Astrocyte (in vitro differentiated cells and primary cell): ENCODE measurements at regions not wholly inside any gene's neighbourhood (a gene's known extent, or its start where the extent isn't known, plus 50 kb on each side); places are given as distances from the start of the nearest gene placed in this dataset.

Experiments
- DNase-seq: peaks from one replicate; pipeline ENCODE4 v3.0.0-alpha.2; 2010; ENCODE audit warnings: low read depth
- FAIRE-seq: peaks from 2 replicates; lab custom pipeline; 2011; peaks lifted over from hg19 to GRCh38; lab: Jason Lieb, UNC
- H2AFZ ChIP-seq: 2 replicates; pipeline ENCODE4 v1.6.0; 2012; ENCODE audit warnings: low read depth, low read length, inconsistent platforms
- H3K27ac ChIP-seq: 2 replicates; pipeline ENCODE4 v1.5.1; 2011; ENCODE audit warnings: low read depth, low read length, inconsistent platforms
- H3K27me3 ChIP-seq: 2 replicates; pipeline ENCODE4 v1.6.0; 2011; ENCODE audit warnings: low read length, inconsistent platforms; ENCODE audit not compliant: insufficient read depth
- H3K36me3 ChIP-seq: 2 replicates; pipeline ENCODE4 v1.5.1; 2011; ENCODE audit warnings: low read length, inconsistent platforms; ENCODE audit not compliant: insufficient read depth
- H3K4me1 ChIP-seq: 2 replicates; pipeline ENCODE4 v1.5.1; 2011; ENCODE audit warnings: low read length, inconsistent platforms; ENCODE audit not compliant: insufficient read depth
- H3K4me2 ChIP-seq: 2 replicates; pipeline ENCODE4 v1.6.0; 2012; ENCODE audit warnings: low read length, inconsistent platforms
- H3K4me3 ChIP-seq: 2 replicates; pipeline ENCODE4 v1.5.1; 2011; ENCODE audit warnings: low read depth, mild to moderate bottlenecking, low read length, inconsistent platforms; ENCODE audit not compliant: insufficient read depth
- H3K79me2 ChIP-seq: 2 replicates; pipeline ENCODE4 v1.6.0; 2012; ENCODE audit warnings: mild to moderate bottlenecking, low read length, inconsistent platforms; ENCODE audit not compliant: insufficient read depth
- H3K9ac ChIP-seq: 2 replicates; pipeline ENCODE4 v1.6.0; 2012; ENCODE audit warnings: mild to moderate bottlenecking, low read length, inconsistent platforms
- H3K9me3 ChIP-seq: 2 replicates; pipeline ENCODE4 v1.5.1; 2012; ENCODE audit warnings: low read depth, mild to moderate bottlenecking, low read length, inconsistent platforms; ENCODE audit not compliant: insufficient read depth
- H4K20me1 ChIP-seq: 2 replicates; pipeline ENCODE4 v1.6.0; 2012; ENCODE audit warnings: low read length, inconsistent platforms; ENCODE audit not compliant: insufficient read depth
- H3K27ac Mint-ChIP-seq: one replicate; pipeline ENCODE4 v1.8.0; 2021; ENCODE audit warnings: mild to moderate bottlenecking, mixed read lengths; ENCODE audit not compliant: unreplicated experiment
- H3K27me3 Mint-ChIP-seq: one replicate; pipeline ENCODE4 v1.8.0; 2021; ENCODE audit warnings: low read depth, mixed read lengths; ENCODE audit not compliant: unreplicated experiment
- H3K36me3 Mint-ChIP-seq: one replicate; pipeline ENCODE4 v1.8.0; 2021; ENCODE audit warnings: low read depth, mixed read lengths; ENCODE audit not compliant: unreplicated experiment
- H3K4me1 Mint-ChIP-seq: one replicate; pipeline ENCODE4 v1.8.0; 2021; ENCODE audit warnings: low read depth, mixed read lengths; ENCODE audit not compliant: unreplicated experiment
- H3K4me3 Mint-ChIP-seq: one replicate; pipeline ENCODE4 v1.8.0; 2021; ENCODE audit warnings: mild to moderate bottlenecking, moderate library complexity, mixed read lengths; ENCODE audit not compliant: unreplicated experiment
- H3K9me3 Mint-ChIP-seq: one replicate; pipeline ENCODE4 v1.8.0; 2021; ENCODE audit warnings: mild to moderate bottlenecking, mixed read lengths; ENCODE audit not compliant: unreplicated experiment
- CTCF ChIP-seq: IDR thresholded peaks from 2 replicates; pipeline ENCODE4 v1.5.1; 2011; ENCODE audit warnings: low read depth, mild to moderate bottlenecking, inconsistent platforms, low read length, moderate library complexity; ENCODE audit not compliant: insufficient read depth
- EZH2 ChIP-seq: IDR thresholded peaks from 2 replicates; pipeline ENCODE4 v1.6.1; 2012; ENCODE audit warnings: mild to moderate bottlenecking, low read length, inconsistent platforms; ENCODE audit not compliant: insufficient read depth

GRCh38 chr10:123584419-123584775 lies 81.8 kb upstream of the GPR26 start:
- Histone ChIP-seq H3K9ac (no peak overlapping the region), H3K27me3 (peaks cover 8% of the 10 kb centered on the region), H3K36me3 (no peaks in the 10 kb centered on the region), H3K79me2 (no peaks in the 10 kb centered on the region), H3K4me2 (no peak overlapping the region), H3K27ac (no peak overlapping the region), H4K20me1 (no peaks in the 10 kb centered on the region), H3K9me3 (no peaks in the 10 kb centered on the region), H3K4me3 (no peak overlapping the region), H3K4me1 (no peaks in the 10 kb centered on the region), H2AFZ (no peak overlapping the region)
- H3K27me3 Mint-ChIP-seq = peaks cover 52% of the 10 kb centered on the region
- DNase-seq (no peak), FAIRE-seq (no peak)
- H3K36me3 Mint-ChIP-seq = no peaks in the 10 kb centered on the region
- no peak for TF ChIP-seq CTCF
- no peak for TF ChIP-seq EZH2
- H3K4me1 Mint-ChIP-seq = no peaks in the 10 kb centered on the region
- no peaks in the 10 kb centered on the region for H3K9me3 Mint-ChIP-seq
- H3K27ac Mint-ChIP-seq = no peak overlapping the region
- H3K4me3 Mint-ChIP-seq = no peak overlapping the region

- Histone ChIP-seq H3K4me1 (no peaks in the 10 kb centered on the region), H3K36me3 (no peaks in the 10 kb centered on the region), H3K9ac (no peak overlapping the region), H3K79me2 (no peaks in the 10 kb centered on the region), H3K4me3 (no peak overlapping the region), H3K4me2 (no peak overlapping the region), H3K27ac (no peak overlapping the region), H4K20me1 (no peaks in the 10 kb centered on the region), H2AFZ (no peak overlapping the region), H3K27me3 (peaks cover 8% of the 10 kb centered on the region), H3K9me3 (no peaks in the 10 kb centered on the region)
- H3K4me3 Mint-ChIP-seq = no peak overlapping the region
- H3K27ac Mint-ChIP-seq = no peak overlapping the region
- DNase-seq (no peak), FAIRE-seq (no peak)
- no peak for TF ChIP-seq EZH2
- no peaks in the 10 kb centered on the region for H3K9me3 Mint-ChIP-seq
- H3K4me1 Mint-ChIP-seq = no peaks in the 10 kb centered on the region
- H3K36me3 Mint-ChIP-seq = no peaks in the 10 kb centered on the region
- peaks cover 39% of the 10 kb centered on the region for H3K27me3 Mint-ChIP-seq
These were observed 80.4 kb upstream of the GPR26 start for GRCh38 chr10:123585477-123586445.

GRCh38 chr10:123587110-123587509 lies 79.0 kb upstream of the GPR26 start:
- no peaks in the 10 kb centered on the region for H3K79me2 ChIP-seq
- no peak overlapping the region for H3K4me3 Mint-ChIP-seq
- no peak overlapping the region for H3K27ac ChIP-seq
- no peaks in the 10 kb centered on the region for H3K36me3 Mint-ChIP-seq
- no peak overlapping the region for H3K9ac ChIP-seq
- peaks cover 29% of the 10 kb centered on the region for H3K27me3 Mint-ChIP-seq
- FAIRE-seq = no peak
- H3K9me3 Mint-ChIP-seq = no peaks in the 10 kb centered on the region
- H3K4me1 Mint-ChIP-seq = no peaks in the 10 kb centered on the region
- peaks cover 8% of the 10 kb centered on the region for H3K27me3 ChIP-seq
- H3K4me3 ChIP-seq = no peak overlapping the region
- H3K4me1 ChIP-seq = no peaks in the 10 kb centered on the region
- DNase-seq = no peak
- H3K4me2 ChIP-seq = no peak overlapping the region
- no peaks in the 10 kb centered on the region for H4K20me1 ChIP-seq
- no peak overlapping the region for H2AFZ ChIP-seq
- no peaks in the 10 kb centered on the region for H3K36me3 ChIP-seq
- H3K9me3 ChIP-seq = no peaks in the 10 kb centered on the region
- no peak for TF ChIP-seq EZH2
- no peak for TF ChIP-seq CTCF
- H3K27ac Mint-ChIP-seq = no peak overlapping the region
